HG02840 (cell line): ENCODE measurements at regions not wholly inside any gene's neighbourhood (a gene's known extent, or its start where the extent isn't known, plus 50 kb on each side); places are given as distances from the start of the nearest gene placed in this dataset.

Experiments
- ATAC-seq: cut with Tn5 transposase; IDR thresholded peaks from one replicate; pipeline ENCODE4 v1.9.1; 2021; ENCODE audit warnings: mild to moderate bottlenecking, moderate library complexity, moderate number of reproducible peaks; ENCODE audit not compliant: unreplicated experiment, low FRiP score

GRCh38 chr21:35368326-35368725, 319.2 kb upstream of the RUNX1 start:
- no peak for ATAC-seq

- ATAC-seq = no peak
These were observed 318.5 kb upstream of the RUNX1 start for GRCh38 chr21:35367553-35367952.

GRCh38 chr21:35366394-35367080, 317.4 kb upstream of the RUNX1 start:
- no peak for ATAC-seq

DNA sequence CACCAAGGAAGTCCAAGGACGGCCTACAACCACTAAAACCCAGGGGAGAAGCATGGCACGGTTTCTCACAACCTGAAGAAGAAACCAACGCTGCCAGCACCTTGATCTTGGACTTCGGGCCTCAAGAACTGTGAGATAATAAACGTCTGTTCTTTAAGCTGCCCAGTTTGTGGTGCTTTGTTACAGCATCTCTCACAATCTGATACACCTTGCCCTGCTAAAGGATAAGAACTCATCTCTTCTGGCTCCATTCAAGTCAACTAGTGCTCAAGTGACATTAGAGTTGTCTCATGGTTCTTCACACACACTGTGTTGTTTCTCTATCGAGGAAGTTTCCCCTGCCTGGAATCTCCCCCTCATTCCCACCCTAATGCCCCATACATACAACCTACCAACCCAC, 314.4 kb upstream of the RUNX1 start:
- ATAC-seq = no peak

GRCh38 chr21:35361988-35362387, 312.9 kb upstream of the RUNX1 start:
- ATAC-seq = no peak

- no peak for ATAC-seq
These were observed 311.9 kb upstream of the RUNX1 start for GRCh38 chr21:35360870-35361570.

DNA sequence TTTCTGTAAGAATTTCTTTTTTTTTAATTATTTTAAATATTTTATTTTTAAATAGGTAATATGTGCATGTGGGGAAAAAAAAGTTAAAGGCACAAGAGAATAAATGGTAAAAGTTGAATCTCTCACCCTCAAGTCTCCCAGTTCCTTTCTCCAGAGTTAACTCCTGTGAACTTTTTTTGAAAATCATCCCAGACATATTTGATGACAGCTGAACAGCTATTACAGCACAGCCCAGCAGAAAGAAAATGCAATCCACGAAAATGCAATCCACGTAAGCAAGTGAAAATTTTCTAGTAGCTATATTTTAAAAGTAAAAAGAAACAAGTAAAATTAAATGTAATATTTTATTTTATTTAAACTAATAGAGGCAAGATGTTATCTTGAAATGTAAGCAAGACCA, 310.0 kb upstream of the RUNX1 start:
- no peak for ATAC-seq

GRCh38 chr21:35358008-35358407, 308.9 kb upstream of the RUNX1 start:
- no peak for ATAC-seq

- no peak for ATAC-seq
These were observed 308.1 kb upstream of the RUNX1 start for GRCh38 chr21:35357041-35357780.

- ATAC-seq = no peak
These were observed 305.0 kb upstream of the RUNX1 start for GRCh38 chr21:35354078-35354477.

GRCh38 chr21:35352793-35353192, 303.7 kb upstream of the RUNX1 start:
- ATAC-seq = no peak

DNA sequence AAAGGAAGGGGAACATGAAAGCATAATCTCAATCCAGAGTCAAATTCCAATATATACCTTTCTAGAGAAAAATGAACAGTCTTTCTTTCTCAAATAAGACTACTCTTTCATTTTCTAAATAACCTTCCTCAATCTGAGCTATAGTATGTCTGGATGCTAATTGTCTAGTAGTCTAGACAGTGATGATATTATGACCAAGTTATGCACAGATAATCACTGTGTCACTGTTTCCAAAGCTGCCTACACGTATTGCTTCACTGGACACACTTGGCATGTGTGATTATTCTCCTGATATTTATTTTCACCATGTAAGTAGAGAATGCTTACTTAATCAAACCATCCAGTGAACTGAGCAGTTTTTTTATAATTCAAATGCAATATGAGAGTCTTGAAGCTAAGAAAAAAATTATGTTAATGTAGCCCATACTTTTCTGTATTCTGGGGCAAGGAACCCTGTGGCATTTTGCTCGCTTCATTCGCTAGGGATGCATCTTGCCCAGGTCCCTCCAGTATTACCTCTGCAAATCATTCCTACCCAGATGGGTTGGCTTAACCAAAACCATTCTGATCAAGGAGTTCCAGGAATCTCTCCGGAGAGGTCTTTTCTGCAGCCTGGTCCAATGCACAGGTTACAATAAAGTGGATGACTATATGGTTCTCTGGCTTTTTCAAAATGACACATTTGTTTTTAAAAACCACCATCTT, 303.1 kb upstream of the RUNX1 start:
- no peak for ATAC-seq

DNA sequence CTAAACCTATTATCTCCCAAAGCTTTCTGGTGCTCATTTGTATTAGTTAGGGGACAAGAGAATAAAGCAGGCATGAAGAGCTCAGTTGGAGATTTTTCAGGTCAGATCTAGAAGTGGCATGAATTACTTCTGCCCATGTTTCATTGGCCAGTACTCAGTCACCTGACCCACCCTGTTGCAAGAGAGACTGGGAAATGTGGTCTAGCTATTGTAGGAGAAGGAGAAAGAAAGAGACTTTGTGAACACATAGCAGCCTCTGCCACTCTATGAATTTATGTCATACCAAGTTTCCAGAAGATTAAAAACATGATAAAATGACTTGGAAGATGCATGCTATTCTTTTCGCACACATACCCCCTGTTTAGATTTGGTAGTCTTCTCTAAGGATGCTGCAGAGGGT, 302.3 kb upstream of the RUNX1 start:
- no peak for ATAC-seq

DNA sequence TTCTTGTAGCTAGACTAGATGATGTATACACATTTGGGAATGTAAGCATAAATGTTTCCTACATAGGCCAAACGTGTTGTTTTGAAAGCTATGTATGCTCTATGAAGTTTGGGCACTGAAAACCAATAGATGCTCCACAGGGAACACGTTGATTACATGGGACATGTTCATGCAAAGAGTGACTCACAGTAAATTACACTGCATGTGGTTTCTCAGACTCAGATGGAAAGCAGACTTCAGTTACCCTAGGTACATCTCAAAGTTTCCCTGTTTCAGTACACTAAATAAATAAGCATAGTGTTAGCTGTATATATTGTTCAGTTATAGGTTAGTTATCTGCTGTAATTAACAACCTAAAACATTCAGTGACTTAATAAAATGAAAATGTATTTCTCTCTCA, 301.9 kb upstream of the RUNX1 start:
- no peak for ATAC-seq

- ATAC-seq = no peak
These were observed 300.4 kb upstream of the RUNX1 start for GRCh38 chr21:35349376-35350080.

DNA sequence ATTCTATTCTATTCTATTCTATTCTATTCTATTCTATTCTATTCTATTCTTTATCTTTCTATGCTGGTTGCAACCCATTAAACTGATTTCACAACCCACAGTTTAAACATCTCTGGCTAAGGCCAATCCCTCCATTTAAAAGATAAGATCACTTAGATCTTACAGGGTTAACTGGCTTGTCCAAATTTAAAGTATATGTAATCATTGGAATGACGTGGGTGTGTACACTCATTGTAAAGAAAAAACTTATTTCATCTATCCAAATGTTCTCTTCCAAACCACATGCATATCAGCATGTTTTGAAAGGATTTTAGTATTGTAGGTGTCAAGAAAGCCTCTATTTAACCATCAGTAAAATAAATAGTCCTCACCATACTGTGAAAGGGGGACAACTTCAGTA, 299.6 kb upstream of the RUNX1 start:
- ATAC-seq = no peak

- ATAC-seq = no peak
These were observed 297.6 kb upstream of the RUNX1 start for GRCh38 chr21:35346697-35347096.

DNA sequence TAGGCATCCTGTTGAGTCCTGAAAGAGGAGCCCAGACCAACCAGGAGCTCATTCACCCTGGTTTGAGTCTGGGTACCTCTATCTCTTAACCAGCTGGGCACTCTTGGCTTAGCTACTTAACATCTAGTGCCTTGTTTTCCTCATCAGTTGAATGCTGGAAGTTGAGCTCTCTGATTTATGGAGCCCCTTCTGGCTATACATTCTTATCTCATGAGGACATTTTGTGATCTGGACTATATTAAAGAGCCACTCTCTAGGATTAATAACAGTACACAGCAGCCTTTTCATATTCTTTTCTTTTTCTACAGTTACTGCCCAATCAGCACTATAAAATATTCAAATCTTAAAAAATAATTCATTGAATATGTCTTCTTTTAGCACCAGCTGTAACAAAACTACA, 296.9 kb upstream of the RUNX1 start:
- ATAC-seq = no peak

GRCh38 chr21:35344582-35344981, 295.5 kb upstream of the RUNX1 start:
- ATAC-seq = no peak

- ATAC-seq = no peak
These were observed 294.1 kb upstream of the RUNX1 start for GRCh38 chr21:35343046-35343819.
